SK-N-MC (cell line): ENCODE measurements at regions not wholly inside any gene's neighbourhood (a gene's known extent, or its start where the extent isn't known, plus 50 kb on each side); places are given as distances from the start of the nearest gene placed in this dataset.

Source experiments
- DNase-seq: peaks from one replicate; pipeline ENCODE4 v3.0.0-alpha.2; 2011; ENCODE audit warnings: low read depth, low spot score
- H3K27ac ChIP-seq: fragments of 200-600 bp; sonication (generic); 2 replicates; pipeline ENCODE4 v1.5.1; 2016; ENCODE audit warnings: mixed run types
- H3K36me3 ChIP-seq: fragments of 200-600 bp; sonication (generic); 2 replicates; pipeline ENCODE4 v1.6.1; 2017; ENCODE audit warnings: antibody characterized with exemption, low read length, mixed read lengths; ENCODE audit not compliant: insufficient read depth
- H3K4me3 ChIP-seq: fragments of 200-600 bp; sonication (generic); 2 replicates; pipeline ENCODE4 v1.5.1; 2016
- H3K9ac ChIP-seq: fragments of 200-600 bp; sonication (generic); 2 replicates; pipeline ENCODE4 v1.8.0; 2017; ENCODE audit warnings: mixed run types, mixed read lengths; ENCODE audit not compliant: insufficient read length
- H3K9me3 ChIP-seq: fragments of 200-600 bp; sonication (generic); 2 replicates; pipeline ENCODE4 v1.6.1; 2017; ENCODE audit warnings: low read depth, mild to moderate bottlenecking, antibody characterized with exemption, low read length, moderate library complexity, mixed read lengths
- EZH2 ChIP-seq: fragments of 200-600 bp; sonication (generic); IDR thresholded peaks from one replicate; pipeline ENCODE4 v1.6.1; 2017; ENCODE audit warnings: antibody characterized with exemption
- FOXP2 ChIP-seq: optimal IDR thresholded peaks from 2 replicates; pipeline ENCODE3; 2011; ENCODE audit warnings: mild to moderate bottlenecking, moderate library complexity; ENCODE audit not compliant: insufficient read depth; ENCODE audit errors: extremely low read length, control extremely low read depth
- POLR2AphosphoS5 ChIP-seq: IDR thresholded peaks from 2 replicates; pipeline ENCODE4 v1.6.1; 2012; ENCODE audit warnings: mild to moderate bottlenecking, low read depth, low read length, borderline replicate concordance

DNA sequence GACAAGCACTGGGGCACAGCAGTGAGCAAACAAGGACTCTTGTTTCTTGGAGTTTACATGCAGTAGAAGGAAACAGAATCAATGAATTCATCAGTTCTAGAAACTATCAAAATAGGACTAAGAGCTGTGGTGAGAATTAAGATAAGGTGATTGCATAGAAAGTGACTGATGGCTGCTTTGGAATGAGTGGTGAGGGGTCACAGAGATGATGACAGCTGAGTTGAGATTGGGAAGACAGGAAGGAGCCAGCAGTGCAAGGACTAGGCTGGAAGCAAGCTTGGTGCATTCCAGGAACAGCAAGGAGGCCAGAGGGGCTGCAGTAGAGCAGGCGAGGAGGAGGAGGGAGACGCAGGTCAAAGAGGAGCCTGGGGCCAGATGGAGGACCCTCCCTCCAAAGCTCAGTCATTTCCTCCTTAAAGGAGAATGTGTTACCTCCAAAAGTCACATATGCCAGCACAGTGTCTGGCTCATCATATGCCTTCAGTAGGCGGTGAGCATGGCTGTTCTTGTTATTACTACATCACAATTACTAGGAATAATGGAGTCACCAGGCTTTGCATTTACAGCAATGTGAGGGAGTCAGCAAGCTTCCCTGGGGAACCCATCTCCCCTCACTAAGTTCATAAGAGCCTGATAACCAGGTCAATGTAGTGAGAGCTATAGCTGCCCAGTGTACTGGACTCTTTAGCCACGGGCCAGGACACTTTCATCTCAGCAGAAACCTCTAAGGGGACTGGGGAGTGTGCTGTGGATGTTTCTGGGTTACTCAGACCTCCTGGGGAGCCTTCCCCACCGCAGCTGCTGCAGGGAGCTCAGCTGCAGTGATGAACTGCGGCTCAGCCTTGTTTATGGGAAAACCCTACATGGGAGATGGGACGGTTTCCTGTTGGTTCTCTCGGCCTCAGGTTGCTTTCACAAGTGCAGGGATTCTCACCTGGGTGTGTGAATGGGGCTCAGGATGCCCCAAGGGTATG, 157.2 kb downstream of the SEC14L1 start:
- Histone ChIP-seq H3K9me3 (no peaks in the 10 kb centered on the region), H3K27ac (no peak overlapping the region), H3K36me3 (no peaks in the 10 kb centered on the region), H3K9ac (no peak overlapping the region), H3K4me3 (no peak overlapping the region)
- DNase-seq = no peak
- no peak for TF ChIP-seq POLR2AphosphoS5
- no peak for TF ChIP-seq EZH2

DNA sequence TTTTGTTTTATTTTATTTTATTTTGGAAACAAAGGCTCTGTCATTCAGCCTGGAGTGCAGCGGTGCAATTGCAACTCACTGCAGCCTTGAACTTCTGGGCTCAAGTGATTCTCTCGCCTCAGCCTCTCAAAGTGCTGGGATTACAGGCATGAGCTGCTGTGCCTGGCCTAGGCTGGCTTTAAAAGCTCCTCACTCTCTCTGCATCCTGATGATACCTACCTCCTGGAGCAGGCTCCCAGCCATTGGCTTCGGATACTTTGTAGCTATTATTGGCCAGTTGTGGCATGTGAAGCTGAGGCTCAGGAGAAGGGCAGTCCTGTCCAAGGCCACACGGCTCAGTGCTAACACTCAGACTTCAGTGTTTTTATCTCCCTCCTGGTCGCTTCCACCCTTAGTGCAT, 158.0 kb downstream of the SEC14L1 start:
- Histone ChIP-seq H3K4me3 (no peak overlapping the region), H3K27ac (no peak overlapping the region), H3K36me3 (no peaks in the 10 kb centered on the region), H3K9ac (no peak overlapping the region), H3K9me3 (no peaks in the 10 kb centered on the region)
- no peak for DNase-seq
- TF ChIP-seq POLR2AphosphoS5 (no peak), FOXP2 (no peak), EZH2 (no peak)

DNA sequence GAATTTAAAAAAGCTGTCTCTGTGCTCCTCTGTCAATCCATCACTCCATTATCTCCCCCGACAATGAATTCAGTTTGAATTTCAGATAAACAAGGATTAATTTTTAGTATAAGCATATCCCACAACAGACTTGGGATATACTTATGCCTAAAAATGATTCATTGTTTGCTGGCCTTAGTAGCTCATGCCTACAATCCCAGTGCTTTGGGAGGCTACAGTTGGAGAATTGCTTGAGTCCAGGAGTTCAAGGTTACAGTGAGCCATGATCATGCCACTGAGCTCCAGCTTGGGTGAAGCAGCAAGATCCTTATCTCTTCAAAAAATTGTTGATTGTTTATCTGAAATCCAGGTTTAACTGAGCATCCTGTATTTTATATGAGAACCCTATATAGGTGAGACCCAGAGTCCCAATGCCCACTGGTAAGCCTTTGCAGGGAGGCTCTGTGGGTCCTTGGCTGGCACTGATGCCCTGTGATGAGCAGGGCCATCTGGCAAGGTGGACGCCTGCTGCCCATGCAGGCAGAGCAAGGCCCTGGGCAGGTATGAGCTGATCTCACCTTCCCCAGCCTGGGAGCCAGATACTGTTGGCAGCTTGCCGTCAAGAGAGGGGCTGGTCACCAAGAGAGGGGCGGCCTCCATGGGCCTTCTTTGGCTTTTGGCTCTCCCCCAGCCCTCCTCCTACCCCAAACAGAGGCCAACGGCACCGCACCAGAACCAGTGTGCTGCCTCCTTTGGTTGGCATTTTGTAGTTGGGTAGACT, 158.7 kb downstream of the SEC14L1 start:
- H3K9ac ChIP-seq = no peak overlapping the region
- DNase-seq = no peak
- H3K36me3 ChIP-seq = no peaks in the 10 kb centered on the region
- no peak overlapping the region for H3K27ac ChIP-seq
- no peak overlapping the region for H3K4me3 ChIP-seq
- H3K9me3 ChIP-seq = no peaks in the 10 kb centered on the region
- TF ChIP-seq FOXP2 (no peak), EZH2 (no peak), POLR2AphosphoS5 (no peak)

DNA sequence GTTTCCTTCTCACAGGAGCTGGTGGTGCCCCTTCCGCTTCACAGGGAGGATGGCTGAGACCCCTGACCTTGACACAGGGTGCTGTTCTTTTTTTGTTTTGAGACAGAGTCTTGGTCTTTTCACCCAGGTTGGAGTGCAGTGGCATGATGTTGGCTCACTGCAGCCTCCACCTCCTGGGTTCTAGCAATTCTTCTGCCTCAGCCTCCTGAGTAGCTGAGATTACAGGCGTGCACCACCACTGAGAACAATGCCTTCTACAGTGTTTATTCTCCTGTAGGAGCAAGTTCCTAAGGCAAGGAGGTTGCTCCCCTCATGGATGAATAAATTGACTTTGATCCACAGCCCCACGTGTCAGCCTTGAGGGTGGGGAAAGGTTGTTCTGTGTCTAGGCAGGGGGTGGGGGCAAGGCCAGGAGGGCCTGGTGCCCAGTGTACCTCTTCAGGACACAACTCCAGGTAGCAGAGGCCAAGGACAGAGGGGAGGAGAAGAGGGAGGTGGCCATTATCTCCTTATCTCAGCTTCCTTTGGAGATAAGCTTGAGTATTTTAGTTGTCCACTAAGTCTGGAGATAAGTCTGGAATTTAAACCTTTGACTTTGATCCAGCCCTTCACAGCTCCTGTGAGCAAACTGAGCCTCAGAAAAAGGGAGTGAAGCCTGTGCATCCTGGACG, 159.4 kb downstream of the SEC14L1 start:
- DNase-seq = no peak
- Histone ChIP-seq H3K36me3 (no peaks in the 10 kb centered on the region), H3K9ac (no peak overlapping the region), H3K4me3 (no peak overlapping the region), H3K9me3 (no peaks in the 10 kb centered on the region), H3K27ac (no peak overlapping the region)
- TF ChIP-seq POLR2AphosphoS5 (no peak), FOXP2 (no peak), EZH2 (no peak)

DNA sequence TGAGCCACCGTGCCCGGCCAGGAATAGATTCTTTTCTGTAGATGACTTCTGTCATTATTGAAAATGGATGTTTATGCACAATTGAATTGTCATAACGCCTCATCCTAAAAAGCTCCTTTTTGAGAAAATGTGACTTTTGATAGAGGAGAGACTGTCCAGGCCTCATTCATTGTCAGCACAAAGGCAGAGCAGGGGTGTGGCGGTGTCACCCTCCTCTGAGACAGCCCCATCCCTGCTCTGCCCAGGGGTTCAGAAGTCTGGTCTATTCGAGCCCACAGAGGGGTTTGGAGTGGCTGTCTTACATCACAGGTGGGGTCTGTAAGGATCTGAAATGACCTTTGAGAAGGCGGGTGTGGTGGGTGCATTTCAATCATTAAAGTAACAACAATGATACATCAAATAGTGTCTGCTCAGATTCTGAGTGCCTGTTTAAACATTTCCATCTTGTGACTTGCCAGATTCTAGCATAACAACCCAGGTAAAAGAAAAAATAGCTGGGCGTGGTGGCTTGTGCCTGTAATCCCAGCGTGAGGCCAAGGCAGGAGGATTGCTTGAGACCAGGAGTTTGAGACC, 161.0 kb downstream of the SEC14L1 start:
- no peaks in the 10 kb centered on the region for H3K9me3 ChIP-seq
- H3K4me3 ChIP-seq = no peak overlapping the region
- no peak overlapping the region for H3K27ac ChIP-seq
- no peak overlapping the region for H3K9ac ChIP-seq
- H3K36me3 ChIP-seq = no peaks in the 10 kb centered on the region
- DNase-seq = no peak
- TF ChIP-seq POLR2AphosphoS5 (no peak), FOXP2 (no peak), EZH2 (no peak)

DNA sequence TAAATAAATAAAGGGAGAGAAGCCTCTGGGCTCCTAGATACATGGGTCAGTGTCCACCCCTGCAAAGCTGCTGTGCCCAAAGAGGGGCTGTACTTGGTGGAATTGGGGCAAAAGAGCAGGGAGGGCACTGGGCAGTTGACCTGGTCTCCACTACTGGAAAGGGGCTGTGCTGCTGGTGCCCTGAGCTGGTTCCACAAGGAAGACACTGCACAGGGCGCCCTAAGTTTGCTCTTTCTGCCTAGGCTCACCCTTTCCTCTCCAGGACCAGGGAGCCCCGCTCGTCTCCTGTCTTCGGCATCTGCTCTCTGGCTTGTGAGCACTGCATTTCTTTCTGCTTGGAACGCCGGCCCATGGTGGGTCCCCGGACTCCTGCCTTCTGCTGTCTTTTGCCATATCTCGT, 161.9 kb downstream of the SEC14L1 start:
- TF ChIP-seq POLR2AphosphoS5 (no peak), FOXP2 (no peak), EZH2 (no peak)
- Histone ChIP-seq H3K4me3 (no peak overlapping the region), H3K9me3 (no peaks in the 10 kb centered on the region), H3K36me3 (no peaks in the 10 kb centered on the region), H3K9ac (no peak overlapping the region), H3K27ac (no peak overlapping the region)
- DNase-seq = no peak

DNA sequence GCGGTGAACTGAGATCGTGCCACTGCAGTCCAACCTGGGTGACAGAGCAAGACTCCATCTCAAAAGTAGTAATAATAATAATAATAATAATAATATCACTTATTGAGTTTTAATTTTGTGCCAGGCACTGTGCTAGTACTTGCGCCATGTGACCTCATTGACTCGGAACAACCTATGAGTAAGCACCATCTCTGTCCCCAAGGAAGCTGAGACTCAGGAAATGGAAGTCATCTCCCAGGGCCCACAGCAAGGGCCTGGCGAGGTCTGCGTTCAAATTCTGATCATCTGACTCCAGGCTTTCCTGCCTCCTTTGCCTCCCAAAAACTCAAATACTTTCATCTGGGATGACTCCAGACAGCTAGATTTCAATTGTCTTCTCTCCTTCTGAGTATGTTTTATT, 162.9 kb downstream of the SEC14L1 start:
- Histone ChIP-seq H3K9me3 (no peaks in the 10 kb centered on the region), H3K36me3 (no peaks in the 10 kb centered on the region), H3K27ac (no peak overlapping the region), H3K9ac (no peak overlapping the region), H3K4me3 (no peak overlapping the region)
- TF ChIP-seq POLR2AphosphoS5 = no peak
- TF ChIP-seq EZH2 = no peak
- no peak for TF ChIP-seq FOXP2
- no peak for DNase-seq
